GM18867 (cell line): ENCODE measurements at regions not wholly inside any gene's neighbourhood (a gene's known extent, or its start where the extent isn't known, plus 50 kb on each side); places are given as distances from the start of the nearest gene placed in this dataset.
A peak's percentile ranks its signal among the peaks of the same experiment; 100 is the strongest.

Source experiments
- ATAC-seq: cut with Tn5 transposase; IDR thresholded peaks from one replicate; pipeline ENCODE4 v1.9.1; 2021; ENCODE audit warnings: mild to moderate bottlenecking, moderate library complexity; ENCODE audit not compliant: unreplicated experiment

- peak; percentile 82 for ATAC-seq
Observed at GRCh38 chr1:199151634-199152425, 513.0 kb downstream of the PTPRC start.

- no peak for ATAC-seq
Observed at GRCh38 chr1:199152676-199153075, 513.8 kb downstream of the PTPRC start.

GRCh38 chr1:199155166-199156019 lies 516.6 kb downstream of the PTPRC start:
- no peak for ATAC-seq

GRCh38 chr1:199157494-199157893 lies 518.7 kb downstream of the PTPRC start:
- no peak for ATAC-seq

GRCh38 chr1:199160521-199161318 lies 521.9 kb downstream of the PTPRC start:
- no peak for ATAC-seq

- no peak for ATAC-seq
Observed at GRCh38 chr1:199161319-199161680, 522.5 kb downstream of the PTPRC start.

GRCh38 chr1:199161766-199162303 lies 523.0 kb downstream of the PTPRC start:
- ATAC-seq, result no peak

DNA sequence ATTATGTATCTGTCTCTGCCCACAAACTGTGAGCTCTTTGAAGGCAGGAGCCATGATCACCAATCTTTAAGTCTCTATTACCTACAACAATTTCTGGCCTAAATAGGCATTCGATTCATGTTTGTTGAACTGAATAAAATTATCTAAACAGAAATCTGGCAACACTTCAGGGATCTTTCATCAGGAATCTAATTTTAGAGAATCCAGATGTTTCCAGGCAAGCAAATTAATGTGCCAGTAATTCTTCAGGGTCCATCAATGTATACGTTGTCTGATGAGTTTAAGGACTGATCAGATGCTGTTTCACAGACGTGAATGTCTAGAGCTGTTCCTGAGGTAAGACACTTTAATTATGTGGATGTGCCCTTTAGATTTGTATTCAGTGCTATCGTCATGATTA lies 524.4 kb downstream of the PTPRC start:
- ATAC-seq, result no peak

DNA sequence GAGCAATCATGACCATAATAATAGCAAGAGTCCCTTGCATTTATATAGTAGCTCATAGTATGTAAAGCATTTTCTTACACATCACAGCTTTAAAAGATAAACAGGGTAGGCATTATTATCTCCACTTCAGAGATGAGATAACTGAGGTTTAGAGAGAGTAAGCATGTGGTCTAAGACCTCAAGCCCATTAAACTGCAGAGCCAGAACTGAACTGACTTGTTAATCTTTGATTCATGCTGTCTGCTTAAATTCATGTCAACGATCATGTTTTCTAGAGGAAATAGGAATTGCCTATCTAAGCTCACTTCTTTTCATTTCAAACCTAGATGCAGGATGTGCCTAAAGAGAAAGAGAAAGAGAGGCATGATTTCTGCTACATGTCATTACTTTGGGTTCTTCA lies 524.8 kb downstream of the PTPRC start:
- no peak for ATAC-seq

DNA sequence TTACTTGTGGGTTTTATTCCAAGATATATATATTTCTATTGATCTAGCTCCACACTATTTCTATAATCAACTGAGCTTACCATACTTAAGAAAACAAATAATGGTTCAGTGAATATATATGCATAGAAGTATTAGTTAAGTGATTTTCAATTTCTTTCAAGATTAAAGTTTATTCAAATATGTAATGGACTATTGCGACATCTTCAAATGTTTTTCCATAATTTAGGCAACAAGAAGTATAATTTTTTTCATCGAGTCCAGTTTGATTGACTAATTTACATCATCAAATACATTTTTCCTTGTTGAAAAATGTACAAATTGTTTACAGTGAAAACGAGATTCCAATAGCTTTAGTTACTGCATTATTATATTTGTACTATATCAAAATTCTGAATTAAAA lies 528.6 kb downstream of the PTPRC start:
- no peak for ATAC-seq

- ATAC-seq, result no peak
Observed at GRCh38 chr1:199168888-199169585, 530.2 kb downstream of the PTPRC start.

GRCh38 chr1:199170711-199171110 lies 531.9 kb downstream of the PTPRC start:
- ATAC-seq, result no peak

DNA sequence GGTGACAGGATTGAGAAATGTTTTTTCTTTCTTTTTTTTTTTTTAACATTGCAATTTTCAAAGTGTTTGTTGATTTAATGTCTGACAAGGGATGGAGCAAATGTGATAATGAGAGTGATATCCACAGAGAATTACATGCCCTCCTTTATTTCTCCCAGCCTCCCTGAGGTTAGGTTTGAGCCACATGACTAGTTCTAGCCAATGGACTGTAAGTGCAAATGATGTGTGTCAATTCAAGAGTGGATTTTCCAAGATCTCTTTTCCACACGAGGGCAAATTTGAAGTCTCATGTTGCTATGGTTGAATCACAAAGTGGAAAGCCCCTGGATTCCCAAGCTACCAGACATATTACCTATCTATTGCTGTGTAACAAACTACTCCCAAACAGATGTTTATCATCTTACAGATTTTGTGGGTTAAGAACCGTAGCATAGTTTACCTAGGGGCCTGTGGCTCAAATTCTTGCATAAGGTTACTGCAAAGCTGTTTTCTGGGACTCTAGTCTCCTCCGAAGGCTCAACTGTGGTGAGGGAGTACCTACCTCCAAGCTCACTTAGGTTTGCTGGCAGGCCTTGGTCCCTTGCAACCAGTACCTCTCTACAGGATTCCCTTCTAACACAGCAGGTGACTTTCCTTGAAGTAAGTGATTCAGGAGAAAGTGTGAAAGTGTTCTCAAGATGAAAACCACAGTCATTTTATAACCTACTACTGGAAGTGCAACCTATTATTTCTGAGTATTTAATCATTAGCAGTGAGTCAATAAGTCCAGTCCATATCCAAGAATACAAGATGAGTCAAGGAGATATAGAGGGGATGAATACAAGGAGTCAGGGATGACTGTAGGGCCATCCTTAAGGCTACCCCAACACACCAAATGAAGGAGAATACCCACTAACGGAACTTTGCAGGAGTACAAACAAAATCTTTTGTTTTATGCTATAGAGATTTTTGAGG lies 533.6 kb downstream of the PTPRC start:
- ATAC-seq, result peak; percentile 16

GRCh38 chr1:199173356-199173755 lies 534.5 kb downstream of the PTPRC start:
- peak; percentile 97 for ATAC-seq

- ATAC-seq, result no peak
Observed at GRCh38 chr1:199174336-199174735, 535.5 kb downstream of the PTPRC start.

- ATAC-seq, result no peak
Observed at GRCh38 chr1:199176713-199177112, 537.9 kb downstream of the PTPRC start.

DNA sequence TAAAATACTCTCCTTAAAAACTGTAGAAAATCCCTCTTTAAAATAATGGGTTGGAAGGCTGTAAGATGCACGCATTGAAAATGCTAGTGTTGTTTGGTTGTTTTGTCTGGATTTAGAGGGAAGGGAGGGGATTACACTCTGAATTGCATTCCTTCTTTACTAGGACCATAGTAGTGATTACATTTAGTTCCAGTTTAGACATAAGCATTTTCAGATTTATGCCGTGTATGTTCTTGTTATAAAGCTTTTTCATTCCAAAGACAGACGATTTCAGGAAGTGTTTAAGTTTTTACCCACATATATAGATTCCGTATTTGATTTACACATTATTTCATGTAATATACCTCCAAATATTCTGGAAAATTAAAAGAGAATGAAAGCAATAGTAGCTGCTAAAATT lies 538.4 kb downstream of the PTPRC start:
- ATAC-seq, result no peak

GRCh38 chr1:199178646-199179045 lies 539.8 kb downstream of the PTPRC start:
- no peak for ATAC-seq

- ATAC-seq, result peak; percentile 66
Observed at GRCh38 chr1:199182186-199182843, 543.5 kb downstream of the PTPRC start.
